ENCODE measurements at regions not wholly inside any gene's neighbourhood (a gene's known extent, or its start where the extent isn't known, plus 50 kb on each side); places are given as distances from the start of the nearest gene placed in this dataset.

GRCh38 chr3:73324203-73325155 is 263.0 kb downstream of the EBLN2 start:
- TF ChIP-seq CTCF (IDR thresholded peaks at IDR 0.05): no peak
- no peak for TF ChIP-seq POLR2A (IDR thresholded peaks at IDR 0.05)

Measured in uterus (tissue), 2 donors.